Activated CD4-positive, CD25-positive, alpha-beta regulatory T cell treated with anti-CD3 and anti-CD28 coated beads, Interleukin-2, amount 50 U/mL, for 24 hours (primary cell): ENCODE measurements at regions not wholly inside any gene's neighbourhood (a gene's known extent, or its start where the extent isn't known, plus 50 kb on each side); places are given as distances from the start of the nearest gene placed in this dataset.
"Not testable (repeated sequence)": the region's sequence is repeated elsewhere in the genome, so short reads cannot be mapped to it uniquely, and the experiment has no call there.

Experiments used
- ATAC-seq, 2 donors: fragments of 150-1000 bp; cut with Tn5 transposase; one replicate each; pipeline ENCODE4 v1.10.0; 2021; ENCODE audit warnings: mild to moderate bottlenecking in 1 of 2, moderate library complexity in 1 of 2

- not testable (repeated sequence) for ATAC-seq
Observed at GRCh38 chr10:35958609-35959008, 316.5 kb upstream of the FZD8 start.

GRCh38 chr10:35950701-35951100, 308.6 kb upstream of the FZD8 start:
- no peak for ATAC-seq

DNA sequence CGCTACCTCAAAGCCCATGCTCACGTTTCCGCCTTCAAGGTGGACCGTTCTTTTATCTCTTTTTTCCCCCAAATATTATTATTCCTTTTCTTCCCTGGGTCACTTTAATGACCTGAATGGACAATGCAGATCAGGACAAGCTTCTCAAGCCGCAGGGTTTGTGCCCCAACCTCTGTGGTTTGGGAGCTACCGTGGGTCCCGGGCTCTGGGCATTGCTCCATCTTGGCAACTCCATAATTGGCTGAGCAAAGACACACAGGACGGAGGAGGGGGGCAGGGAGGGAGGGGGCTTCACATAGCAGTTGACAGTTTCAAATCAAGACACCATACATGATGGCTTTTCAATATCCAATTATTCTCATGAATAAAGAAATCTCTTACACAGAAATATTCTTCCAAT, 308.1 kb upstream of the FZD8 start:
- no peak for ATAC-seq

DNA sequence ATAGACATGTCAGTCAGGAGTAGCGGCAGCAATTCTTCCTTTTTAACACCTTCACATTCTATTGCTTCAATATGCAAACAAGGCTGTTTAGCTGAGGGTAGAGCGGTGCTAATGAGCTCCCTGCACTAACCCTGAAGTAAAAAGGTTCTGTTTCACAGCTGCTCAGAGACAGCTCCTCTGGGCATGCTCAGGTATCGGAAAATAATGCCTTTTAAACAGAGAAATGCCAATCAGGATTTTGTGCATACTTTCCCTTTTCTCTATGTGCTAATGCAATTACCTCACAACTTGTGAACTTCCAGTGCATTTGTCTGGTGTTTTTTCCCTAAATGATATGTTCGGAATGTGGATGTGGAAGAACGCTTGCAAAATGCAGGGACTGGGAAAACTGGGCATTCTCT, 307.7 kb upstream of the FZD8 start:
- ATAC-seq = no peak

- no peak for ATAC-seq
Observed at GRCh38 chr10:35946556-35946955, 304.5 kb upstream of the FZD8 start.

GRCh38 chr10:35942057-35942456, 300.0 kb upstream of the FZD8 start:
- ATAC-seq = no peak

- no peak for ATAC-seq
Observed at GRCh38 chr10:35940141-35941041, 298.3 kb upstream of the FZD8 start.

DNA sequence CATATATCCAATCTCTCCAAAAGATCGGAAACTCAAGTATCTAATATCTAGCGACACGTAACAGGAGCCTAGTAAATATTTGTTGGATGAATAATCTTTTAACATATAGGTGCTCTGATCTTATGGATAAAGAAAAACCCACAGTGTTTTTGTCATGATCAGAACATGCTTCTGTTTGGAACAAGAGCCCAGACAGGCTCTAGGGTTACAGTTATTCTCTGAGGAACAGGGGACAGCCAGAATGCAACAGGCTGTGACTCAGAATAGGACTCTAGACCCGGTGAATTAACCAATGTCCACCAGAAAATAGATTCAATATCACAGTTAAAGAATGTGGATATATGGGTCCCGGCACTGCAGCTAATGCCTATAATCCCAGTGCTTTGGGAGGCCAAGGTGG, 296.1 kb upstream of the FZD8 start:
- ATAC-seq = no peak

- no peak for ATAC-seq
Observed at GRCh38 chr10:35937546-35937945, 295.4 kb upstream of the FZD8 start.

DNA sequence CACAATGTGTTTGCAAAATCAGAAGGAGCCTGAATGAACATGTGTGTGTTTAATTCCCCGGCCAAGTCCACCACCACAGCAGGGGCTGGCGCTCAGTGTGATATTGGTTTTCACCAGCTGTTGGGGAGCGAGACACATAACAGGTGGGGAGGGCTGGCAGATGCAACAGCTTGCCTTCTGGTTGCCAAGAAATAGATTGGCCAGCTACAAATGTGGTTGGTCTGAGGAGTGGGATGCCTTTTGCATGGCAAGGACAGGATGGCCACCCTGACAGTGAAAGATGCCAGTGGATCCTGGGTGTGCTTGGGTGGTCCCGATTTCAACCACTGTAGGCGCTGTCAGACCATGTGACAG, 292.5 kb upstream of the FZD8 start:
- ATAC-seq = no peak

- no peak for ATAC-seq
Observed at GRCh38 chr10:35933940-35934641, 292.0 kb upstream of the FZD8 start.

- ATAC-seq = no peak
Observed at GRCh38 chr10:35933491-35933890, 291.4 kb upstream of the FZD8 start.

DNA sequence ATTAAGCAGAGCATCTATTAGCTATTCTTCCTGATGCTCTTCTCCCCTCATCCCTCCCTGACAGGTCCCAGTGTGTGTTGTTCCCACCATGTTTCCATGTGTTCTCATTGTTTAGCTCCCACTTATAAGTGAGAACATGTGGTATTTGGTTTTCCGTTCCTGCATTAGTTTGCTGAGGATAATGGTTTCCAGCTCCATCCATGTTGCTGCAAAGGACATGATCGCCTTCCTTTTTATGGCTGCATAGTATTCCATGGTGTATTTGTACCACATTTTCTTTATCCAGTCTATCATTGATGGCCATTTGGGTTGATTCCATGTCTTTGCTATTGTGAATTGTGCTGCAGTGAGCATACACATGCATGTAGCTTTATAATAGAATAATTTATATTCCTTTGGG, 287.9 kb upstream of the FZD8 start:
- ATAC-seq = not testable (repeated sequence)

GRCh38 chr10:35928748-35929147, 286.7 kb upstream of the FZD8 start:
- no peak for ATAC-seq

- ATAC-seq = no peak
Observed at GRCh38 chr10:35927990-35928488, 285.9 kb upstream of the FZD8 start.

- ATAC-seq = no peak
Observed at GRCh38 chr10:35927341-35927740, 285.2 kb upstream of the FZD8 start.

DNA sequence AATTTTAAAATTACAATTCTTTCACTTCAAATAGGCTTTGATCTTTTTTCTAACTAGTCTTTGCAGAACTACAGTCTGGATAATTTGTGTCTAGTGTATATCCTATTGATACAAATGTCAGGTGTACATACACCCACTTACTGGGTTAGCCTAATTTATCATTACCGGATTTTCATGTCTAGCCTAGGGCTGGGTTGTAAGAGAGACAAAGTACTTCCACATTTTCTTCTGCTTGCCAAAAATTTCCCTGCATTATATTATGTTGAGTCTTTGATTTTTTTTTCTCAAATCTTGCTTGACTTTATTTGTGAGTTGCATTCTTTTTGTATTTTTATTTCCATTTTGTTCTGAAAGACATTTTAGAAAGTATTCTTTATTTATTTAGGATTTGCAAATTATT, 284.8 kb upstream of the FZD8 start:
- ATAC-seq = no peak

- ATAC-seq = no peak
Observed at GRCh38 chr10:35925493-35925892, 283.4 kb upstream of the FZD8 start.

DNA sequence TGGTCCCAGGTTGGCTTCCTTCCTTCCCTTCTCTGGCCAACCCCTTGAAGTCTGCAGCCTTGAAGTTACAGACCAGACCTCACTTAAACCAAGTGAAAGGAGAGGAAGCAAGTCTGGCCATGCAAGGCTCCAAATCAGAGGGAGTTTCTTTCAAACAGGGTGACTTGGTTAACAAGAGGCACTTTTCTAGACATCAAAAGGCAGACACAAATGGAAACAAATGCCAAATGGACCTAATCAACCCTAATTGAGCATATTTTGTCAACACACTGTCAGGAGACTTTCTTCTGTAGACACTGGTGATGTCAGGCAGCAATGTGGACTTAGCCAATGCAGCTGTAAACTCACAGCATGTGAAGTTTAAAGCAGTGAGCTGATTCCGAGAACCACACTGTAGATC, 282.7 kb upstream of the FZD8 start:
- no peak for ATAC-seq

GRCh38 chr10:35922876-35923600, 280.9 kb upstream of the FZD8 start:
- ATAC-seq = no peak

DNA sequence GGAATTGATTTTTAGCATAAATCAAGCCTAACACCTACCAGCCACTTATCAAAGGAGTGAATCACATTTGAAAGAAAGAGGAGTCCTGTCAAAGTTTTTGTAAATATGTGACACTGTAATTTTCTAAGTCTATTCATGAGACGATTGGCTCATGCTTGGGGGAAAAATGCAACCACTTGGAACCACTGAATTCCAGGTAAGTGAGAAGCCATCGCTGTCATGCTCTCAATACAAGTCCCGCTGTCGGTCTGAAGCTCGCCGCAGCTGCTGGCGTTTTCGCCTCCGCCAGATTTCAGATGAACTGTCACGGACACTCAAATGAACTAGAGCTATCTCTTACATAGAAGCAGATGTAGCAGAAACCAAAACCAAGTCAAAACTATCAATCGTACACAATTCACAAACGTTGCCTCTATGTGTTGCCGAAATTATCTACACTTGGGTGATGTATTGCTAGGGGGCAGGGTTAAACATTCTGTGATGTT, 279.8 kb upstream of the FZD8 start:
- ATAC-seq = no peak

GRCh38 chr10:35916791-35917190, 274.7 kb upstream of the FZD8 start:
- no peak for ATAC-seq

DNA sequence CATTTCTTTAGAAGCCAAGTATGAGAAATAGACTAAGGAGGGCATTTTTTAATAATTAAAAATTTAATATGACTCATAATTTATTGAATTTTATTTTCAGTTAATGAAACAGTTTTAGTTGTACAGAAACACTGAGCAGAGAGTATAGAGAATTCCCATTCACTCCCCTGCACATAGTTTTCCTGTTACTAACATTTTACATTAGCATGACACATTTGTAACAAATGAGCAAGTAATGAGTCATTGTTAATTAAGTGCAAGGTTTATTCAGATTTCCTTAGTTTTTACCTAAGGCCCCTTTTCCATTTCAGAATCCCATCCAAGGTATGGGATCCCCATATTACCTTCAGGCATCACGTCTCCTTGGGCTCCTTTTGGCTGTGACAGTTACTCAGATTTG, 271.5 kb upstream of the FZD8 start:
- no peak for ATAC-seq
